ENCODE measurements at regions not wholly inside any gene's neighbourhood (a gene's known extent, or its start where the extent isn't known, plus 50 kb on each side); places are given as distances from the start of the nearest gene placed in this dataset.
"Not testable (repeated sequence)": the region's sequence is repeated elsewhere in the genome, so short reads cannot be mapped to it uniquely, and the experiment has no call there.

GRCh38 chr2:215889240-215889969, 123.9 kb downstream of the MREG start:
- DNase-seq; H3K36me3 Mint-ChIP-seq (ENCODE audit: low read depth); H3K4me1 Mint-ChIP-seq; intact Hi-C loops (cut with micrococcal nuclease); H3K4me3 Mint-ChIP-seq; H3K27ac Mint-ChIP-seq; H3K9me3 Mint-ChIP-seq; H3K27me3 Mint-ChIP-seq: not testable (repeated sequence)

GRCh38 chr2:215888680-215889079, 124.7 kb downstream of the MREG start:
- Mint-ChIP-seq H3K27me3 (peaks cover 2% of the 10 kb centered on the region), H3K4me3 (no peak overlapping the region), H3K9me3 (no peaks in the 10 kb centered on the region), H3K36me3 (ENCODE audit: low read depth) (no peaks in the 10 kb centered on the region), H3K4me1 (no peaks in the 10 kb centered on the region), H3K27ac (no peak overlapping the region)
- no peak for DNase-seq
- intact Hi-C loops (cut with micrococcal nuclease), result no loop called here

- intact Hi-C loops (cut with micrococcal nuclease), result no loop called here
- no peaks in the 10 kb centered on the region for H3K4me1 Mint-ChIP-seq
- H3K27me3 Mint-ChIP-seq, result no peaks in the 10 kb centered on the region
- H3K27ac Mint-ChIP-seq, result no peak overlapping the region
- H3K9me3 Mint-ChIP-seq, result no peaks in the 10 kb centered on the region
- H3K36me3 Mint-ChIP-seq (ENCODE audit: low read depth), result no peaks in the 10 kb centered on the region
- no peak overlapping the region for H3K4me3 Mint-ChIP-seq
- DNase-seq, result no peak
Observed at GRCh38 chr2:215887303-215887702, 126.0 kb downstream of the MREG start.

- Mint-ChIP-seq H3K4me1 (no peaks in the 10 kb centered on the region), H3K27me3 (peaks cover 3% of the 10 kb centered on the region), H3K4me3 (no peak overlapping the region), H3K9me3 (no peaks in the 10 kb centered on the region), H3K27ac (no peak overlapping the region), H3K36me3 (ENCODE audit: low read depth) (no peaks in the 10 kb centered on the region)
- DNase-seq, result no peak
- intact Hi-C loops (cut with micrococcal nuclease), result no loop called here
Observed at GRCh38 chr2:215886022-215886421, 127.3 kb downstream of the MREG start.

- intact Hi-C loops (cut with micrococcal nuclease), result no loop called here
- DNase-seq, result no peak
- peaks cover 3% of the 10 kb centered on the region for H3K27me3 Mint-ChIP-seq
- no peaks in the 10 kb centered on the region for H3K9me3 Mint-ChIP-seq
- no peaks in the 10 kb centered on the region for H3K36me3 Mint-ChIP-seq (ENCODE audit: low read depth)
- H3K4me3 Mint-ChIP-seq, result no peak overlapping the region
- no peaks in the 10 kb centered on the region for H3K4me1 Mint-ChIP-seq
- no peak overlapping the region for H3K27ac Mint-ChIP-seq
Observed at GRCh38 chr2:215885536-215885935, 127.8 kb downstream of the MREG start.

- Mint-ChIP-seq H3K27me3 (peaks cover 3% of the 10 kb centered on the region), H3K4me1 (no peaks in the 10 kb centered on the region), H3K4me3 (no peak overlapping the region), H3K36me3 (ENCODE audit: low read depth) (no peaks in the 10 kb centered on the region), H3K9me3 (no peaks in the 10 kb centered on the region), H3K27ac (no peak overlapping the region)
- intact Hi-C loops (cut with micrococcal nuclease), result no loop called here
- DNase-seq, result no peak
Observed at GRCh38 chr2:215884451-215885087, 128.8 kb downstream of the MREG start.

- Mint-ChIP-seq H3K4me1 (no peaks in the 10 kb centered on the region), H3K36me3 (ENCODE audit: low read depth) (no peaks in the 10 kb centered on the region), H3K27me3 (peaks cover 3% of the 10 kb centered on the region), H3K4me3 (no peak overlapping the region), H3K27ac (no peak overlapping the region), H3K9me3 (no peaks in the 10 kb centered on the region)
- intact Hi-C loops (cut with micrococcal nuclease), result no loop called here
- DNase-seq, result no peak
Observed at GRCh38 chr2:215883799-215884198, 129.6 kb downstream of the MREG start.

- no peak overlapping the region for H3K4me3 Mint-ChIP-seq
- peaks cover 3% of the 10 kb centered on the region for H3K27me3 Mint-ChIP-seq
- no peaks in the 10 kb centered on the region for H3K4me1 Mint-ChIP-seq
- no peak for DNase-seq
- H3K36me3 Mint-ChIP-seq (ENCODE audit: low read depth), result no peaks in the 10 kb centered on the region
- no peak overlapping the region for H3K27ac Mint-ChIP-seq
- intact Hi-C loops (cut with micrococcal nuclease), result no loop called here
- no peaks in the 10 kb centered on the region for H3K9me3 Mint-ChIP-seq
Observed at GRCh38 chr2:215882689-215883088, 130.7 kb downstream of the MREG start.

- peaks cover 5% of the 10 kb centered on the region for H3K27me3 Mint-ChIP-seq
- DNase-seq, result no peak
- H3K4me1 Mint-ChIP-seq, result no peaks in the 10 kb centered on the region
- no peak overlapping the region for H3K27ac Mint-ChIP-seq
- H3K9me3 Mint-ChIP-seq, result no peaks in the 10 kb centered on the region
- H3K36me3 Mint-ChIP-seq (ENCODE audit: low read depth), result no peaks in the 10 kb centered on the region
- intact Hi-C loops (cut with micrococcal nuclease), result no loop called here
- no peak overlapping the region for H3K4me3 Mint-ChIP-seq
Observed at GRCh38 chr2:215881582-215881981, 131.8 kb downstream of the MREG start.

GRCh38 chr2:215880970-215881369, 132.4 kb downstream of the MREG start:
- Mint-ChIP-seq H3K4me3 (no peak overlapping the region), H3K27me3 (peaks cover 6% of the 10 kb centered on the region), H3K9me3 (no peaks in the 10 kb centered on the region), H3K4me1 (no peaks in the 10 kb centered on the region), H3K36me3 (ENCODE audit: low read depth) (no peaks in the 10 kb centered on the region), H3K27ac (no peak overlapping the region)
- no peak for DNase-seq
- intact Hi-C loops (cut with micrococcal nuclease), result no loop called here

- Mint-ChIP-seq H3K4me3 (no peak overlapping the region), H3K27ac (no peak overlapping the region), H3K36me3 (ENCODE audit: low read depth) (no peaks in the 10 kb centered on the region), H3K27me3 (peaks cover 6% of the 10 kb centered on the region), H3K9me3 (no peaks in the 10 kb centered on the region), H3K4me1 (no peaks in the 10 kb centered on the region)
- DNase-seq, result no peak
- intact Hi-C loops (cut with micrococcal nuclease), result no loop called here
Observed at GRCh38 chr2:215879977-215880940, 133.1 kb downstream of the MREG start.

GRCh38 chr2:215879331-215879730, 134.0 kb downstream of the MREG start:
- no peak overlapping the region for H3K4me3 Mint-ChIP-seq
- DNase-seq, result no peak
- H3K36me3 Mint-ChIP-seq (ENCODE audit: low read depth), result no peaks in the 10 kb centered on the region
- intact Hi-C loops (cut with micrococcal nuclease), result no loop called here
- peaks cover 12% of the 10 kb centered on the region for H3K27me3 Mint-ChIP-seq
- no peaks in the 10 kb centered on the region for H3K4me1 Mint-ChIP-seq
- H3K27ac Mint-ChIP-seq, result no peak overlapping the region
- H3K9me3 Mint-ChIP-seq, result no peaks in the 10 kb centered on the region

GRCh38 chr2:215878476-215879063, 134.8 kb downstream of the MREG start:
- no peak for DNase-seq
- Mint-ChIP-seq H3K4me1 (no peaks in the 10 kb centered on the region), H3K36me3 (ENCODE audit: low read depth) (no peaks in the 10 kb centered on the region), H3K4me3 (no peak overlapping the region), H3K27me3 (peaks cover 12% of the 10 kb centered on the region), H3K27ac (no peak overlapping the region), H3K9me3 (no peaks in the 10 kb centered on the region)
- intact Hi-C loops (cut with micrococcal nuclease), result no loop called here

GRCh38 chr2:215876937-215877238, 136.5 kb downstream of the MREG start:
- Mint-ChIP-seq H3K27me3 (peaks cover 12% of the 10 kb centered on the region), H3K27ac (no peak overlapping the region), H3K9me3 (no peaks in the 10 kb centered on the region), H3K4me1 (no peaks in the 10 kb centered on the region), H3K36me3 (ENCODE audit: low read depth) (no peaks in the 10 kb centered on the region), H3K4me3 (no peak overlapping the region)
- intact Hi-C loops (cut with micrococcal nuclease), result no loop called here
- DNase-seq, result no peak

Measured in activated CD4-positive, alpha-beta T cell treated with anti-CD3 and anti-CD28 coated beads, Interleukin-2, amount 10 ng/mL, durations not matched to agents 24 days and 14 days (primary cell).